ENCODE measurements at regions not wholly inside any gene's neighbourhood (a gene's known extent, or its start where the extent isn't known, plus 50 kb on each side); places are given as distances from the start of the nearest gene placed in this dataset.

GRCh38 chr2:129754831-129755230 lies 224.6 kb upstream of the RAB6C start:
- no peak for DNase-seq

DNA sequence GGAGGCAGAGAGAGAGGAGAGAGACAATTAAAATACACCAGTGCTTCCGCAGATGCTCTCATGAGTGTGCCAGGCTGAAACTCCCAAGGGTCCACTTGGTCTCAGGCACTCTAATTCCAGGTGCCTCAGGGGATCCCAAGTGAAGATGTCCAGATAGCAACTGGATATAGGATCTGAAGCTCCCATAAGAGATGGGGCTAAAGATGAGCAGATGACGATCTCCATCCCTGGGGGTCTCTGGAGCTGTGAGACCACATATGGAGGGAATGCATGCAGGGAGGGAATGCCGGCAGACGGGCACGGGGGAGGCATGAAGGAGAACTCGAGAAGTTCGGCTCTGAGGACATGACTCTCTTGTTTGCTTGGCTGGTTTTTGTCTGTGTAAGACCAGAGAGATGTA lies 223.7 kb upstream of the RAB6C start:
- no peak for DNase-seq

DNA sequence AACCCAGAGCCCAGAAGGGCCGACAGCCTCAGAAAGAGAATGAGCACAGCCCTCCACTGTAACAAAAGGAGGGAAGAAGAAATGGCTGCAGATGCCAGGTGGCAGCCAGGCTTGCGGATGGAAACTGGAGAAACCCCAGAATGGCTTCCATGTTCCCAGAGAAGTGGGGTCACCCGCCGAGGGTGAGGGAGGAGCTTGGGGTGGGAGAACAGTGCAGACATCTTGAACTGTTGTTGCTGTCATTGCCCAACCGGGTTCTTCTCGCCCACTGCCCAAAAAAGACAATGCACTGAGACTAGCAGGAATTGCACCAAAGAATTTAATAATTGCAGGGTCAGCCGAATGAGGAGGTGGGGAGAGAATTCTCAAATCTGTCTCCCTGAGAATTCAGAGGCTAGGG lies 223.2 kb upstream of the RAB6C start:
- no peak for DNase-seq

DNA sequence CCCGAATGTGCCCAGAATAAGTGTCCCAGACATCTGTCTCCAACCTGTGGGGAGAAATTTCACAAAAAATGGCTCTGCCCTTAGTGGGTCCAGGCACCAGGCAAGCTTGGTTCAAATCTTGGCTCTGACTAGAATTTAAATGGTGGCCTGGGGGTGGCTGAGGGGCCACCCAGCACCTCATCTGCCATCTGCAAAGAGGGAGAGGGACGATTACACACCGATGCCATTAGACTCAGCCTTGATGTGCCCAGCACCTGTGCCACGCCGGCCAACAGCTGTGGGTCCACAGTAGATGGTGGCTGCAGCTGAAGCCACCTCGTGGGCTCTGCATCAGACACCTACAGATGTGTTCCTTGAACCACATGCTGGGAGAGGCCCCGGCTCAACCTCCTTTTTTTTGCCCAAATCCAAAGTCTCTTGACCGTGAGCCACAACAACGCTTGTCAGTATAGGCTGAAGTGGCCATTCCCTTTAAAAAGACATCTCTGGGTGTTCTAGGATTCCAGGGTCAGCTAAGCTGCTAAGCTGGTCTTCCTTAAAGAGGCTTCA lies 222.0 kb upstream of the RAB6C start:
- DNase-seq, result no peak

DNA sequence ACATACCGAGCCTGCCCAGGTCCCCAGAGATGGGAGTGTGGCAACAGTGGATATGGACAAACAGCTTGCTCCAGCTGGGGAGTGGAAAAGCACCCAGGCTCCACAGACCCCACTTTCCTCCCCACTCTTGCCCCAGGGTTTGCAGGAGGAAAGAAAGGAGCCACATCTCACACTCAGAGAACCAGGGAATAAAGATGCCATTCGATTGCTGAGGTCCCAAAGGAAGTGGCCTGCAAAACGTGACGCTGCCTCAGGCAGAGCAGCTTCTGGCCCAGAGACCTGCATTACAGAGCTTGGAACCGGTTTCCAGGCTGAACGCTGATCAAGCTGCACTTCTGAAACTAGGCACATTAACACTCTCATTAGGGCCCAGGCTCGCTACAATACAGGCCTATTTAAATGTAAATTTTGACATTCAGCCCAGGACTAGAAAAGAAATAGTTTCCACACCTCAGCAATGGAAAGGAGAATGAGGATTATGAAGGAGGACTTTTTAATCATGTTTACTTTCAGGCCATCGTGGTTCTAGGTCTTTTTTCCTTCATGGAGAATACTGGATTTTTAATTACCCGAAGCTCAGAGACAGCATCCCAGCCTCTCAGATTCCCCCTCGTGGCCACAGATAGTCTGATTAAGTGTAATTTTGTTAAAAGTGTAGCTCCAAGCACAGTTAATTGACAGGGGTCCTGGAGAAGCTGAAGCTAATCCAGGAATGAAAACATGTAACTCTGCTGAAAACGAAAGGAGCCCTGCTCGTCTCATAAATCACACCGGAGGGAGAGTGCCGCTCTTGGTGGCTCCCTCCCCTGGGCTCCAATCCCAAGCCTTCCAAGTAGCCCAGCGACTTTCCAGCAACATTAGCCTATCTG lies 221.3 kb upstream of the RAB6C start:
- DNase-seq, result no peak

DNA sequence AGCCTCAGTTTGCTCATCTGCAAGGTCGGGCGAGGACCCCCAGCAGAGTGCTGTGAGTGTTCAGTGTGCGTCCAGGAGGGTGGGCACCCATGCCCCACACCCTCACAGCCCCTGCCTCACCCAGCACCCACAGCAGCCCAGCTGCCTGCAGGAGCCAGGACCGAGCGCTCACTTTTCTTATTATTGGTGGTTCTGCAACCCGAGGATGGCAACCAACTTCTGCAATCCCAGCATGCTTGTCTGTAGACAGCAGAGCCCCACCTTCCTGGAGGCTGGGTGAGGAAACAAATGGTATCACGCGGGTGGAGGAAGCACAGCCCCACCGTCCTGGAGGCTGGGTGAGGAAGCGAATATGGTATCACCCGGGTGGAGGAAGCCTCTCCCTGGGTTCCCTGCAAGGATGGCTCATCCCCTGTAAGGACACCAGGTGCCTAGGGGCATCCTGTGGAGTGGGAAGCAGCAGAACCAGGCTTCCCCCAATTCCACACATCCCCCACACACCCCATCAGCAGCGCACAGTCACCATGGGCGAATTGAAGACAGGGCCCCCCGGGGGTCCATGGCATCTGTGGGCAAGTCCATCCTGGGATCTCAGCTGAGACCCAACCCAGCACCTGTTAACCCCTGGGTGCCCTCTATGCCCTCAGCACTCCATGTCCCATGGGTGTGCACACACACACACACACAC lies 220.5 kb upstream of the RAB6C start:
- DNase-seq, result no peak

DNA sequence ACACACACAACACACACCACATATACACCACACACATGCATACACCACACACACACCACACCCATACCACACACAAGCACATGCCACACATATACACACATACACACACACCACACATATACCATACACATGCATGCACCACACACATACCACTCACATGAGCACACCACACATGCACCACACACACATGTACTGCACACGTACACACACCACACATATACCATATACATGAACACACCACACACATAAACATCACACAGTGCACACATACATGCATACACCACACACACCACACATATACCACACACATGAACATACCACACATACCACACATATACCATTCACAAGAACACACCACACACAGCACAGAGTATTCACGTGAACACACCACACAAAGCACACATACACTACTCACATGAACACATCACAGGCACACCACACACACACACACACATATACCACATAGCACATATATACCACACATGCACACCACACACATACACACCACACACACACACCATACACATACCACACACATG lies 219.9 kb upstream of the RAB6C start:
- no peak for DNase-seq

DNA sequence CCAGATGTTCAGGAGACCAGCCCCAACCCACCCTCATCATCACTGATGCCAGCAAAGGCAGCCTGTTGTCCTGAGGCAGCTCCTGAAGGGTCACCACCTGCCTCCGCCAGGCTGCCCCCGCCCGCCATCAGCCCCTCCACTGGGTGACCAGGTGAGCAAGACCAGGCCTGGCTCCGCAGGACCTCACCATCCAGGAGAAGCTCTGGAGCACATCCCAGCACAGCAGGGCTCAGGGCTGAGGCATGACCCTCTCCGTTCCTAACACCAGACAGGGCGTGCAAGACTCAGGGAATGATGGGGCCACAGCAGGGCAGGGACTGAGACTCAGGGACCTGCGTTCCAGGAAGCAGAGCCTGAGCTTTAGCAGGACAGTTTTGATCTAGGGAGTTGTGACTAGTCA lies 218.8 kb upstream of the RAB6C start:
- no peak for DNase-seq

DNA sequence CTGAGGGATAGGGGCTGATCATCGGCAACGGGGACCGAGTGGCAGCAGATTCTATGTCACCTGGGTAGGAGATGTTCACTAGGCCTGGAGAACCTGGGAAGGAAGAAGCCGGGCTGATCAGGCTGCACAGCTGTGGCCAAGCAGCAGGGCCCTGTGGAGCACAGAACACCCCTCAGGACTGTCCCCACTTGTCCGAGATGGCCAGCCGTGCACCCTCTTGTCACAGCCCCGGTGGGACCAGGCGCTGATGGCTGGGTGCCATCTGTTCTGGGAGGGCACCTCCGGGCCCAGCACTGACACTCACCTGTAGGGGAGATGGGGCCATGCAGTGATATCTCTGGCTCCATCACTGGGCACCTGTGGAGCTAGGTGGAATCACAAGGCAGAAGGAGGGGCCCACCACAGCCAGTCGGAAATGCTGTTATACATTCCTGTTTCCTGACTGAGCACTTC lies 217.9 kb upstream of the RAB6C start:
- no peak for DNase-seq

GRCh38 chr2:129762386-129763189 lies 216.9 kb upstream of the RAB6C start:
- DNase-seq, result no peak

DNA sequence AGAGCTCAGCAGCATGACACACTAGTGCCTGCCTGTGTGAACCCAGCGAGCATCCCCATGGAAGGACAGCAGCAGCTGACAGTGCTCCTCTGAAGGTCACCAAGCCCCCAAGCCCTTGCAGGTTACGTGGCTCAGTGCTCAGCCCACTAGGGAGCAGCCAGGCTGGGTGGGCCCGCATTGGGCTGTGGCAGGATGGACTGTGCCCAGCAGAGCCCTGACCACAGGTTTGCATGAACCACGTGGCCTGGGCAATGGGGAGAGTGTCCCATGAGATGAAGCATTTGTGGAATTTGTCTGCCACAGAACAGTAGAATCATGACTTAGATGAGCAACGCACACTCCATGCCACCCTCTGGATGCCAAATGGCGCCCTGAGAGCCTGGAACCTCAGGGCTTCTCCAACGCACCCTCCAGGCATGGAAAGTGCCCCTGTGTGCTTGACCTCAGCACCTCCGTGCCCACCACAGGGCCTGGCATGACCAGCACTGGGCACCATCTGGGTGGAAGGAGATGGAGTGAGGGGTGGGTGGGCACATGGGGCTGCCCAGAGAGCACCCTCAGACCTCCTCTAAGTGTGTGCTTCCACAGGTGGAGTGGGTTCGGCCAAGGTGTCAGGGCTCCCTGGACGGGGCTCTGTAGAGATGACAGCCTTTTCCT lies 216.1 kb upstream of the RAB6C start:
- no peak for DNase-seq

- no peak for DNase-seq
Observed at GRCh38 chr2:129763966-129764365, 215.5 kb upstream of the RAB6C start.

GRCh38 chr2:129764376-129765325 lies 214.8 kb upstream of the RAB6C start:
- no peak for DNase-seq

GRCh38 chr2:129765326-129765677 lies 214.2 kb upstream of the RAB6C start:
- DNase-seq, result no peak

DNA sequence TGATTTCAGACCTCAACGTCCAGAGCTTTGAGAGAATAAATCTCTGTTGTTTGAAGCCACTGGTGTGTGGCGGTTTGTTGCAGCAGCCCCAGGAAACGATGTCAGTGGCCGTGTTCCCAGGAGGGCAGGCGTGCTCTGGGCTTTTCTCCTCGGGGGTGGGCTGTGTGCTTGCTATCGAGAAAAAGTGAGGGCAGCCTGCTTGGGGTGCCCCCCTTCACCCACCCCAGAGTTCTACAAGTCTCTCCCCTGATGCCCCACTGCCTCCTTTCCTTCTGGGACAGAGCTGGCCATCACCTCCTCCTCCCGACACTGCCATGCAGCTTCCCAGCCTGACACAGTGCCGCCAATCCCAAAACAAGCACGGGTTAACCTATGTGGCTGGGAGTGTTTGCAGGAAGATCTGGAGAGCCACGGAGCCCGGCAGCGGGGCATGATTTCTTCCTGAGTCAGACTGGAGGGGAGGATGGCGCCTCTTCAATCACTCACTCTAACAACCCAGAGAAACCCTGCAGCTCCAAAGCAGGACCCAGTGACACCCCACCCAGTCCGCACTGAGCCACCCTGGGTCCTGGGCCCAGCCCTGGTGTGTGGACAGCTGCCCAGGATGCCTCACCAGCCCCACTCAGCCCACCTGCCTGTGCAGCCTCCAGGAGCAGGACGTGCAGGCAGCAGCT lies 213.7 kb upstream of the RAB6C start:
- no peak for DNase-seq

GRCh38 chr2:129766374-129766993 lies 213.0 kb upstream of the RAB6C start:
- DNase-seq, result no peak

- no peak for DNase-seq
Observed at GRCh38 chr2:129767346-129768035, 212.0 kb upstream of the RAB6C start.

GRCh38 chr2:129768036-129768386 lies 211.5 kb upstream of the RAB6C start:
- no peak for DNase-seq

DNA sequence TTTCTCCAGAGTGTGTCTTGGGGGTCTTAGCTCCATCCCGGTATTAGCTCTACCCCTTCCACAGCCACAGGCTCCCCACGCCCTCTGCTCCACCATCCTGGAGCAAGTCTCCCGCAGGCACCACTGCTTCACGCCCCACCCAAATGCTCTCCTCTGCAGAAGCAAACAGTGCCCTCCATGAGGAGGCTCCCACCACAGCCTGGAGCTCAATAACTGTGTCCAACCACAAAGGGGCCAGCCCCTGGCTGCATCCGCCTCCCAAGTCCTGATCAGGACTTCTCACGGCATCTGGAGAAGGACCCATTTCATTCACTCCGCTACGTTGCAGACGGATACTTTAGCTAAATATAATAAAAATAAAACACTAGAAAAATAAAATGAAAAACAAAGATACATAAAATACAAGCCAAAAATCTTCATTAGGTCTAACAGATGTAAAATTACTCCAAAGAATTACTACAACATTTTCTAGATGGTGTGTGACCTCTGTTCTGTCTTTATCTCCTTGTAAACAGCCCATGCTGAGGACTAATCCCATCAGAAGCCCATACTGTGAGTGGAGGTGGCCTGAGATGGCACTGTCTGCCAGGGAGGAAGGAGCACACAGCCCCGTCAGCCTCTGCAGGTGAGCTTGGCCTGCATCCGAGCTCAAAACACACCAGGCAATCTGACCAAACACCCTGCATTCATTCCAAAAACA lies 210.8 kb upstream of the RAB6C start:
- no peak for DNase-seq

All from stimulated activated CD4-positive, alpha-beta T cell treated with anti-CD3 and anti-CD28 coated beads, Interleukin-4, amount 100 ng/mL, for 4 hours (primary cell).